HG03039 (cell line): ENCODE measurements at regions not wholly inside any gene's neighbourhood (a gene's known extent, or its start where the extent isn't known, plus 50 kb on each side); places are given as distances from the start of the nearest gene placed in this dataset.
A peak's percentile ranks its signal among the peaks of the same experiment; 100 is the strongest.

Experiments
- ATAC-seq: cut with Tn5 transposase; IDR thresholded peaks from one replicate; pipeline ENCODE4 v1.9.1; 2021; ENCODE audit warnings: mild to moderate bottlenecking, moderate library complexity; ENCODE audit not compliant: unreplicated experiment

DNA sequence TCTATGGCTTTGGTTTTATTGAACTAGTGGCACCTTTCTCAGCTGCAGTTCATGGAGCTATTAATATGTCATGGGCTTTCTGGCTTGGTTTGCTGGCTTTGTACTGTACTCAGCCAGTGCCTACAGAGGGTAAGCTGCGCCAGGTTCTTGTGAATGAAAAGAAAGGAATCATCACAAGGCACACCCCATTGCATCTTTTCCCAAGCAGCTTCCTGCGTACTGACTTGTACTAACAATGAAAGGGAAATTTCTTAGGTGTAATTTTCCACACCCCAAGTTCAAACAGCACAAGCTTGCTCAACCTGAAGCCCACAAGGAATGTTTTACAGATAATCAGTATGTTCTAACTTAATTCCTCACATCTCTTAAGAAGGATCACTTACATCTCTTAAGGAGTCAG is 78.0 kb upstream of the TNFSF18 start:
- ATAC-seq = no peak

- no peak for ATAC-seq
These were observed 76.9 kb upstream of the TNFSF18 start for GRCh38 chr1:173127369-173128307.

GRCh38 chr1:173126421-173126820 is 75.7 kb upstream of the TNFSF18 start:
- ATAC-seq = no peak

DNA sequence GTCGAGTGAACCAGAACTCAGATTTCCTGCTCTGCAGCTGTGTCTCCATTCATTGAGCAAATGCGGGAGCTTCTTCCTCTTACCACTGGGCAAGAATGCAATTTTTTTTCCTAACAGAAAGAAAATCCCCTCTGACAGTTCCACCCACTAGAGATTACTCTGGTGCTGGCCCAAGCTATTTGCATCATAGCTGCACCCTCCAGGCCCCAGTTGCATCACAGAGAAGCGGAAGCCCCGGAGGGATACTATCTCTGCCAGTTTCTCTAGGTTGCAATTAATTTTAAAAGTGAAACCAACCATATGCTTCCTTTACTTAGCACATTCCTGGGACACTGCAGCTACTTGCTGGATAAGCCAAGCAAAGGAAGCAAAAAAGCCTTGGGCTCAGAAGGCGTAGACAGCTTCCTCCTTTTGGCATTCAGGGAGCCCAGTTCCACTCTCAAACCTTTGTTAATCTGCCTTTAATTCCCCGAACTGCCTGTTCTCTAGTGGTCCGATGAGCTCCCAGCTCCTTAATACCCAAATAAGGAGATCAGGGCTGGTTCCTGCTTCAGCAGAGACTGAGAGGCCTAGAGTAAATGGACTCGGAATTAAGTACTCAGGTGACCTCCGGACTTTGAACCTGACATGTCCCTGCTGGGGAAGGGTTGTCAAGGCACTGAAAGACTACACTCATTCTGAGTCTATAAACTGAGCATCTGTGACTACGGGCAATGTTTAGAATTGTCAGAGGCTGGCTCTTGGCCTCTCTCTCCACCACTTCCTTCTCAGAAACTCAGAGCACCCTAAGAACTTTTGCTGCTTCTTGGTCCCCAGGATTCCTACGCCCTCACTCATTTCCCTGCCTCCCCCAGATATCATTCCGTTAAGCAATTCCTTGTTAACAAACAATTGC is 72.5 kb upstream of the TNFSF18 start:
- no peak for ATAC-seq

GRCh38 chr1:173122344-173122935 is 71.7 kb upstream of the TNFSF18 start:
- ATAC-seq = no peak

- no peak for ATAC-seq
These were observed 67.7 kb upstream of the TNFSF18 start for GRCh38 chr1:173118404-173118803.

DNA sequence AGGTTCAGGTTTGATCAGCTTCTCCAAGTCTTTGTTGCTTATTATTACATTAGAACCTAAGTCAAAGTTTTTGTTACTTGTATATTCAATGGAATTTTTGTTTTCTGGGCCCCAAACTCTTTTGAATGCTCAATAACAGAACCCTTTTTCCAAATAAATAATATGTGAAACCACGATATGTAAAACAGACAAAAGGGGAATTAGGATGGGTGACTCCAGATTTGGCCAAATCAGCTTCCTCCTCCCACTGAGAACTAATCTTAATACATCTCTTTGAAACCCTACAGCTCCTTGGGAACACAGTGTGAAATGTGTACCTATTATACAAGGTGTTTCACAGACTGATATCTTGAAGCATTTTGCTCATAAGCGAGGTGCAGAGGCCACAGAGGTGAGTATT is 67.0 kb upstream of the TNFSF18 start:
- ATAC-seq = no peak

DNA sequence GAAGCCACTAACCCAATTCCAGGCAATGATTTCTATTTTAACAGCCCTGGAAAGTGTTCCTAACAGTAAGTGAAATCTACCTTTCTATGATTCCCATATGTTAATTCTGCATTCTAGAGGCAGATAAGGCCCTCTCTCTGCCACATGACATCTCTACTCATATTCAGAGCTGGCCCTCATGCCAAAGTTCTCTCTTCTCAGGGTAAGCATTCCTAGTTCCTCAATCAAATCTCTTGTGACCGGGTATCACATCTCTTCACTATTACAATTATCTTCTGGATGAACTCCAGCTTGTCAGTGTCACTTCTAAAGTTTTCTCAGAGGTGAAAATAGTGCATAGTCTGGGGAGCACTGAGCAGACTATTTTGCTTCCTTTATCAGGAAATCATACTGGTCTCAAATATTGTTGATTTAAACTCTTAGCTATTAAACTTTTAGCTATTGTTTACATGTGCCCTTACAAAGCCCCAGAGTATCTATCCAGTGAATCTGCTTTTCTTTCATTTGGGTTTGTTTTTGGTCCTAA is 66.4 kb upstream of the TNFSF18 start:
- no peak for ATAC-seq

DNA sequence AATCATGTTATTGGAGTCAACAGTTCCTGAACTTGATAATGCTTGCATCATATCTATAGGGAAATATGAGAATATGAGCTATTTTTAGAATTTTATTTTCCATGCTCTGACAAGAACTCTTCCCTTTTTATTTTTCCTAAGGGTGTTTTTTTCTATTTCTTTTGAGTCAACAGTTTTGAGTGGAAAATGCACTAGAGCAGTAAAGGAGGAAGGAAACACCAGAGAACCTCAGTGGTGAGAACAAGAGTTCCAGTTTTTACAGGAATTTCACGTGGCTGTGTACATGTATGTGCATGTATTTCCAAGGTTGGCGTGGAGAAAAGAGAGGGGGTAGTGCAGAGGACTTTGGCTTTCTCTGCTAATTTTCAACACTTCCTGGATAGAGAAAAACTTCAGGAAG is 63.6 kb upstream of the TNFSF18 start:
- no peak for ATAC-seq

- ATAC-seq = no peak
These were observed 62.4 kb upstream of the TNFSF18 start for GRCh38 chr1:173113015-173113741.

DNA sequence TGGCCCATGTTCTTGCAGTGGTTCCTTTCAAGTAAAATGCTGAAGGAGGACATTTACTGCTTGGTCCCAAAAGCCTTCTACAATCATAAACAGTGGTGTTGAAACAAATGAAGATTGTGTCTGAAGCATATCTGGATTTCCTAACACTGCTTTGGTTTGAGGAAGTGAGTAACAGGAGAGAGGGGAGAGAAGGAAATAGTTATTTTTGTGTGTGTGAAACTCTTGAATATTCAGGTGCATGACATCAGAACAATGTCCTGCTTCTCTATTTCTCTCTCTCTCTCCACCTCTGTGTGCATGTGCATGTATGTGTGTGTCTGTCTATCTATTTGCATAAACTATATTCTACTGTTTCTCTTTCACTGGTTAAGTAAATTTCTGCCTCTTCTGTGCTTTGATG is 61.4 kb upstream of the TNFSF18 start:
- peak; percentile 87 for ATAC-seq

DNA sequence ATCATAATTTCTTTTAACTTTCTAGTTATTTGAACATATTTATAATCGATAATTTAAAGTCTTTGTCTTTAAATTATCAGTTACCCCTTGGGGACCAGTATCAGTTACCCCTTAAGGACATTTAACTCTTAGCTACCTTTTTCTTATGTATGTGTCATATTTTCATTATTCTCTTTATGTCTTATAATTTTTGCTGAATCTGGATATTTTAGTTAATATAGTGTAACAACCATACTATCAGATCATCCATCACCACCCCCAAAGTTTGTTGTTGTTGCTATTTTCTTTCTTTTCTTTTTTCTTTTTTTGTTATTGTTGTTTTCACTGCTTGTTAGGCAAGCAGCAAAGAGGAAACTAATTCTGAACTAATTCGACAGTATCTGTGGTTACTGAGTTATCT is 57.0 kb upstream of the TNFSF18 start:
- no peak for ATAC-seq

GRCh38 chr1:173103006-173103405 is 52.3 kb upstream of the TNFSF18 start:
- no peak for ATAC-seq

GRCh38 chr1:173101589-173101988 is 50.8 kb upstream of the TNFSF18 start:
- no peak for ATAC-seq

GRCh38 chr1:173100476-173101107 is 49.9 kb upstream of the TNFSF18 start:
- ATAC-seq = no peak
